ENCODE measurements at regions not wholly inside any gene's neighbourhood (a gene's known extent, or its start where the extent isn't known, plus 50 kb on each side); places are given as distances from the start of the nearest gene placed in this dataset.

DNA sequence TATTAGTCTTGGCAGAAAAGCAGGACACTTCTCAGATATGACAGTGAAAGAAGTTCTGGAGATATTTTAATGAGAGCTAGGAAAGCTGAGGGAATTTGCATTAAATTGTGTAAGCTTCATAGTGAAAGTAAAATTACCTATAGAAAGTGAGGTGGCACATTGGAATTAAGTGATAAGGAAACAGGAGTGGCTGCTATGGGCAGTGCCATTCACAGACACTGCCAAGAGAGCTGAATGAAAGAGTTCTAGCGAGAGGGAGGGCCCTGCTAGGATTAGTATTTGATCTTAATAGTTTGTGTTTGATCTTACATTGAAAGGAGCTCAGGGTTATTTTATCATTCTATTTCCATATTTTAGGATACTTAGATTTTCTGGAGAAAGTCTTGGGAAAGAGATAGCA, 351.9 kb downstream of the DDX10 start (continued):
- no peak for TF ChIP-seq HDAC6 (IDR thresholded peaks at IDR 0.05; ENCODE audit: low read depth, low read length)
- no peak for TF ChIP-seq TAF7 (optimal IDR thresholded peaks at IDR 0.05; ENCODE audit: borderline replicate concordance, low read depth, low read length)
- TF ChIP-seq, protein P1, sequence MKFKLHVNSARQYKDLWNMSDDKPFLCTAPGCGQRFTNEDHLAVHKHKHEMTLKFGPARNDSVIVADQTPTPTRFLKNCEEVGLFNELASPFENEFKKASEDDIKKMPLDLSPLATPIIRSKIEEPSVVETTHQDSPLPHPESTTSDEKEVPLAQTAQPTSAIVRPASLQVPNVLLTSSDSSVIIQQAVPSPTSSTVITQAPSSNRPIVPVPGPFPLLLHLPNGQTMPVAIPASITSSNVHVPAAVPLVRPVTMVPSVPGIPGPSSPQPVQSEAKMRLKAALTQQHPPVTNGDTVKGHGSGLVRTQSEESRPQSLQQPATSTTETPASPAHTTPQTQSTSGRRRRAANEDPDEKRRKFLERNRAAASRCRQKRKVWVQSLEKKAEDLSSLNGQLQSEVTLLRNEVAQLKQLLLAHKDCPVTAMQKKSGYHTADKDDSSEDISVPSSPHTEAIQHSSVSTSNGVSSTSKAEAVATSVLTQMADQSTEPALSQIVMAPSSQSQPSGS (IDR thresholded peaks at IDR 0.05; ENCODE audit: low read length): no peak
